GM10248 (cell line): ENCODE measurements at regions not wholly inside any gene's neighbourhood (a gene's known extent, or its start where the extent isn't known, plus 50 kb on each side); places are given as distances from the start of the nearest gene placed in this dataset.

ENCODE experiments used
- CTCF ChIA-PET: fragments of 300-600 bp; sonication (Branson Sonifier 250); formaldehyde crosslinking; extraction: SDS; loops from one replicate; lab custom pipeline; 2021; ENCODE audit warnings: antibody characterized with exemption; lab: Yijun Ruan, JAX
- POLR2A ChIA-PET: fragments of 350-650 bp; sonication (Branson Sonifier 250); formaldehyde crosslinking; extraction: SDS; loops from one replicate; lab custom pipeline; 2020; ENCODE audit warnings: antibody characterized with exemption; lab: Yijun Ruan, JAX
- DNase-seq: peaks from one replicate; pipeline ENCODE4 v3.0.0; 2012; ENCODE audit errors: extremely low spot score
- CTCF ChIP-seq: IDR thresholded peaks from 2 replicates; pipeline ENCODE4 v1.5.1; 2012; ENCODE audit warnings: mild to moderate bottlenecking, low read depth; ENCODE audit errors: extremely low read depth, missing control alignments, control extremely low read depth

- ChIA-PET CTCF (no interaction called here), POLR2A (no interaction called here)
- no peak for DNase-seq
- no peak for TF ChIP-seq CTCF
Observed at GRCh38 chr2:22800412-22800811, 584.6 kb upstream of the KLHL29 start.

GRCh38 chr2:22801071-22801470 is 583.9 kb upstream of the KLHL29 start:
- ChIA-PET POLR2A (no interaction called here), CTCF (no interaction called here)
- no peak for TF ChIP-seq CTCF
- no peak for DNase-seq

GRCh38 chr2:22801970-22802369 is 583.0 kb upstream of the KLHL29 start:
- ChIA-PET CTCF (no interaction called here), POLR2A (no interaction called here)
- TF ChIP-seq CTCF: no peak
- DNase-seq: no peak

- TF ChIP-seq CTCF: no peak
- POLR2A ChIA-PET: no interaction called here
- no peak for DNase-seq
- CTCF ChIA-PET: no interaction called here
Observed at GRCh38 chr2:22807872-22808271, 577.1 kb upstream of the KLHL29 start.

- ChIA-PET CTCF (no interaction called here), POLR2A (no interaction called here)
- TF ChIP-seq CTCF: no peak
- no peak for DNase-seq
Observed at GRCh38 chr2:22810602-22811001, 574.4 kb upstream of the KLHL29 start.

- no peak for TF ChIP-seq CTCF
- CTCF ChIA-PET: no interaction called here
- POLR2A ChIA-PET: no interaction called here
- no peak for DNase-seq
Observed at GRCh38 chr2:22812065-22812680, 572.8 kb upstream of the KLHL29 start.
